DND-41 (cell line): ENCODE measurements at regions not wholly inside any gene's neighbourhood (a gene's known extent, or its start where the extent isn't known, plus 50 kb on each side); places are given as distances from the start of the nearest gene placed in this dataset.

ENCODE experiments used
- ATAC-seq: fragments of 200-7000 bp; cut with Tn5 transposase; 3 replicates; pipeline ENCODE4 v1.9.1; 2021; ENCODE audit warnings: low read depth; ENCODE audit not compliant: insufficient read depth
- DNase-seq: peaks from one replicate; pipeline ENCODE4 v3.0.0-alpha.2; 2020
- H2AFZ ChIP-seq: 2 replicates; pipeline ENCODE4 v1.6.0; 2012; ENCODE audit warnings: low read depth, low read length
- H3K27ac ChIP-seq: 2 replicates; pipeline ENCODE4 v1.5.1; 2012; ENCODE audit warnings: low read length, inconsistent platforms
- H3K27me3 ChIP-seq: fragments of 200-600 bp; sonication (generic); 2 replicates; pipeline ENCODE4 v1.6.0; 2012; ENCODE audit warnings: low read length, mild to moderate bottlenecking, inconsistent platforms; ENCODE audit not compliant: insufficient read depth, poor library complexity
- H3K36me3 ChIP-seq: 2 replicates; pipeline ENCODE4 v1.5.1; 2012; ENCODE audit warnings: low read length, inconsistent platforms; ENCODE audit not compliant: insufficient read depth
- H3K4me1 ChIP-seq: 2 replicates; pipeline ENCODE4 v1.5.1; 2012; ENCODE audit warnings: mild to moderate bottlenecking, low read length; ENCODE audit not compliant: insufficient read depth
- H3K4me2 ChIP-seq: 2 replicates; pipeline ENCODE4 v1.6.0; 2012; ENCODE audit warnings: mild to moderate bottlenecking, moderate library complexity, low read length, inconsistent platforms; ENCODE audit not compliant: insufficient read depth
- H3K4me3 ChIP-seq, 2 experiments: fragments of 200-600 bp in 1 of 2; shearing (Covaris generic) in 1 of 2; 2 replicates each; pipeline ENCODE4 v1.5.1; 2012 to 2016; ENCODE audit warnings: inconsistent platforms in 2 of 2, low read length in 2 of 2, mild to moderate bottlenecking in 2 of 2, low read depth in 1 of 2, moderate library complexity in 1 of 2
- H3K79me2 ChIP-seq: 2 replicates; pipeline ENCODE4 v1.6.0; 2012; ENCODE audit warnings: low read length, inconsistent platforms; ENCODE audit not compliant: insufficient read depth
- H3K9ac ChIP-seq: 2 replicates; pipeline ENCODE4 v1.6.0; 2012; ENCODE audit warnings: low read depth, mild to moderate bottlenecking, inconsistent platforms, low read length, moderate library complexity
- H3K9me3 ChIP-seq: 2 replicates; pipeline ENCODE4 v1.5.1; 2012; ENCODE audit warnings: low read length, moderate library complexity, mild to moderate bottlenecking, inconsistent platforms; ENCODE audit not compliant: insufficient read depth, severe bottlenecking
- H4K20me1 ChIP-seq: 2 replicates; pipeline ENCODE4 v1.6.0; 2012; ENCODE audit warnings: low read length; ENCODE audit not compliant: insufficient read depth
- CTCF ChIP-seq: IDR thresholded peaks from 2 replicates; pipeline ENCODE4 v1.5.1; 2012; ENCODE audit warnings: borderline replicate concordance, low read length, moderate library complexity, mild to moderate bottlenecking; ENCODE audit not compliant: poor library complexity, severe bottlenecking; ENCODE audit errors: extremely low read depth
- EZH2 ChIP-seq: IDR thresholded peaks from 3 replicates; pipeline ENCODE4 v1.6.1; 2012; ENCODE audit warnings: borderline replicate concordance, low read depth, mild to moderate bottlenecking, moderate library complexity, low read length, inconsistent platforms; ENCODE audit not compliant: severe bottlenecking

GRCh38 chr10:120345186-120345585 is 111.8 kb upstream of the PLPP4 start:
- TF ChIP-seq CTCF = no peak
- TF ChIP-seq EZH2 = no peak
- Histone ChIP-seq H3K27ac (no peak overlapping the region), H4K20me1 (no peaks in the 10 kb centered on the region), H3K36me3 (no peaks in the 10 kb centered on the region), H3K79me2 (no peaks in the 10 kb centered on the region), H3K9ac (no peak overlapping the region), H2AFZ (no peak overlapping the region), H3K4me2 (no peak overlapping the region), H3K9me3 (no peaks in the 10 kb centered on the region), H3K4me1 (no peaks in the 10 kb centered on the region), H3K27me3 (peaks cover 7% of the 10 kb centered on the region), H3K4me3 (no peak overlapping the region)
- ATAC-seq (no peak), DNase-seq (no peak)

- H3K4me1 ChIP-seq = no peaks in the 10 kb centered on the region
- H2AFZ ChIP-seq = no peak overlapping the region
- H3K9me3 ChIP-seq = no peaks in the 10 kb centered on the region
- H3K27me3 ChIP-seq = peaks cover 3% of the 10 kb centered on the region
- no peaks in the 10 kb centered on the region for H4K20me1 ChIP-seq
- H3K36me3 ChIP-seq = no peaks in the 10 kb centered on the region
- DNase-seq (no peak), ATAC-seq (no peak)
- no peak overlapping the region for H3K27ac ChIP-seq
- H3K4me2 ChIP-seq = no peak overlapping the region
- H3K4me3 ChIP-seq = no peak overlapping the region
- no peak overlapping the region for H3K9ac ChIP-seq
- TF ChIP-seq CTCF (no peak), EZH2 (no peak)
- no peaks in the 10 kb centered on the region for H3K79me2 ChIP-seq
Observed at GRCh38 chr10:120347644-120348043, 109.4 kb upstream of the PLPP4 start.

GRCh38 chr10:120349069-120349468 is 108.0 kb upstream of the PLPP4 start:
- Histone ChIP-seq H3K79me2 (no peaks in the 10 kb centered on the region), H4K20me1 (no peaks in the 10 kb centered on the region), H3K9me3 (no peaks in the 10 kb centered on the region), H3K27ac (no peak overlapping the region), H2AFZ (no peak overlapping the region), H3K9ac (no peak overlapping the region), H3K27me3 (peaks cover 3% of the 10 kb centered on the region), H3K4me3 (no peak overlapping the region), H3K4me2 (no peak overlapping the region), H3K36me3 (no peaks in the 10 kb centered on the region), H3K4me1 (no peaks in the 10 kb centered on the region)
- DNase-seq = no peak
- ATAC-seq = no peak
- TF ChIP-seq EZH2 (no peak), CTCF (no peak)

GRCh38 chr10:120355425-120355824 is 101.6 kb upstream of the PLPP4 start:
- H3K36me3 ChIP-seq = no peaks in the 10 kb centered on the region
- peaks cover 2% of the 10 kb centered on the region for H3K27me3 ChIP-seq
- H4K20me1 ChIP-seq = no peaks in the 10 kb centered on the region
- H2AFZ ChIP-seq = no peak overlapping the region
- H3K79me2 ChIP-seq = no peaks in the 10 kb centered on the region
- H3K4me2 ChIP-seq = no peak overlapping the region
- no peak overlapping the region for H3K9ac ChIP-seq
- no peak for TF ChIP-seq EZH2
- no peak for TF ChIP-seq CTCF
- H3K9me3 ChIP-seq = no peaks in the 10 kb centered on the region
- H3K4me1 ChIP-seq = no peaks in the 10 kb centered on the region
- H3K27ac ChIP-seq = no peak overlapping the region
- no peak overlapping the region for H3K4me3 ChIP-seq
- DNase-seq (no peak), ATAC-seq (no peak)
